Right lobe of liver (tissue), 4 donors: ENCODE measurements at regions not wholly inside any gene's neighbourhood (a gene's known extent, or its start where the extent isn't known, plus 50 kb on each side); places are given as distances from the start of the nearest gene placed in this dataset.

Source experiments
- CTCF ChIP-seq, 4 donors: fragments of 200-600 bp in 3 of 4; fragments of 450-650 bp in 1 of 4; IDR thresholded peaks; one replicate each; pipeline versions ENCODE4 v1.5.1 to v1.8.0; 2016 to 2022; ENCODE audit warnings: antibody characterized with exemption in 4 of 4, mild to moderate bottlenecking in 2 of 4
- POLR2A ChIP-seq: fragments of 450-650 bp; IDR thresholded peaks from one replicate; pipeline ENCODE4 v1.6.1; 2017; ENCODE audit warnings: antibody characterized with exemption, mild to moderate bottlenecking
- donor health status: DM: no; HTN: no; CAD: no.
- donor health status: DM: no; HTN: no; CAD: no.
- donor health status: DM: no; HTN: yes; CAD: no.

DNA sequence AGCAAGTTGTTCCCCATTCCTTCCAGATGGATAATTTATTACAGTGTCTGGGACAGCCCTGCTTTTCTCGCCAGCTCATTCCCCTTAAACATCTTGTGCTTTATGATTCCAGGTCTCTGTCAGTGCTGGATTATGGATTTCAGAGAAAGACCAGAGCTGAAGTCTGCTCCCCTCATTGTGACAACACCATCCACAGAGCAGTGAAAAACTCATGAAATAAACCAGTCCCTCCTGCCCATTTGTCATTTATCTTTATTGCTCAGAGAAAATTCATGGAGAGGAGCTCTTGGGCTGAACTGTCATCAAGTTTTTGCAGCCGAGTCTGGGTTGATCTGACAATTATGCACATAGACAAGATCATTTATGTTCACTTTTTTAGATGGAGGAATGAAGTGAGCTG lies 92.7 kb upstream of the GPR12 start:
- TF ChIP-seq POLR2A, result no peak
- no peak for TF ChIP-seq CTCF (IDR thresholded peaks at IDR 0.05)
